Pons (tissue), 1 donor: ENCODE measurements at regions not wholly inside any gene's neighbourhood (a gene's known extent, or its start where the extent isn't known, plus 50 kb on each side); places are given as distances from the start of the nearest gene placed in this dataset.

Experiments used
- DNase-seq: peaks from one replicate; pipeline ENCODE4 v3.0.0-alpha.2; 2016; ENCODE audit warnings: low spot score

- no peak for DNase-seq
Observed at GRCh38 chr10:130560116-130560515, 423.9 kb downstream of the GLRX3 start.

GRCh38 chr10:130560573-130560972, 424.4 kb downstream of the GLRX3 start:
- DNase-seq = no peak

DNA sequence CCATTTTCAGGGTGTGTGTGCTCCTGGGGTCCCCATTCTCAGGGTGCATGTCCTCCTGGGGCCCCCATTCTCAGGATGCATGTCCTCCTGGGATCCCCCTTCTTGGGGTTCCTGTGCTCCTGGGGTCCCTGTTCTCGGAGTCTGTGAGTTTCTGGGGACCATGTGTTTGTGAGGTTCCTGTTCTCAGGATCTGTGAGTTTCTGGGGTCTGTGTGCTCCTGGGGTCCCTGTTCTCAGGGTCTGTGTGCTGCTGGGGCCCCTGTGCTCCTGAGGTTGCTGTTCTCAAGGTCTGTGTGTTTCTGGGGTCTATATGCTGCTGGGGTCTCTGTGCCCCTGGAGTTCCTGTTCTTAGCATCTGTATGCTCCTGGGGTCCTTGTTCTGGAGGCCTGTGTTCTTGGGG, 425.5 kb downstream of the GLRX3 start:
- DNase-seq = no peak

DNA sequence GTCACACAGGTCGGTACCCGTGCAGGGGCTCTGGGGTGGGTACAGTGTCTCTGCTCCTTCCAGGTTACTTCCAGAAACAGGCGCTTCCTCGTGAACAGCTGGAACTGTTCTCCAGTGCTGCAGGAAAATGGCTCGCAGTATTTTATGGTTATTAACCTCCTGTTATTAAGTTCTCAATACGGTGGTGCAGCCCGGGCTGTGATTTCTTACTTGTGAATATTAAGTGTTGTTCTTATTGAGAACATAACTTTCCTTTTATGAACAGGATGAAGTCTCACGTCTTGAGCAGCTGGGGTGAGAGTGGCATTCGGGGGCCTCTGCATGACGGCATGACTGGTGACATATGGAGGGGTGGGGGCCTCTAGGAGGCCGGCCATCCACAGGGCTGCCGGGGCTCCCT, 430.8 kb downstream of the GLRX3 start:
- no peak for DNase-seq

GRCh38 chr10:130567436-130567835, 431.2 kb downstream of the GLRX3 start:
- no peak for DNase-seq

GRCh38 chr10:130568246-130568645, 432.1 kb downstream of the GLRX3 start:
- no peak for DNase-seq

DNA sequence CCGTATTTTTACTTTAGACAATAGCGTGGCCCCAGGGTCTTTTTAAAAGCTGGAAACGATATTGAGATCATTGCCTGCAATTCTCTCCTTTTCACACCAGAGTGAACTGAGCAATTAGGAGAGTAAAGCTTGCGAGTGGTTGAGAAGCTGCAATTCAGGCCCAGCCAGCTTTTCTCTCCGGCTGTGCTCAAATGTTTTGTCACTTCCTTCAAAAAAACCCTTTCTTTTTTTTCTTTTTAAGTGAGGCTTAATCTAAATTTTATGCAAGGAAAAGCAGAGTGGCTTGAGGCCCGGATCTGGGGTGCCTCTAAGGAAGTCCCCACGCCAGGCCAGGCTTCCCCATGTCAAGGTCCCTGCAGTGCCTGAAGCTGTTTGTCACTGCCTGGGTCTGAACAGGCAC, 433.9 kb downstream of the GLRX3 start:
- DNase-seq = no peak

- DNase-seq = no peak
Observed at GRCh38 chr10:130571674-130572073, 435.5 kb downstream of the GLRX3 start.

DNA sequence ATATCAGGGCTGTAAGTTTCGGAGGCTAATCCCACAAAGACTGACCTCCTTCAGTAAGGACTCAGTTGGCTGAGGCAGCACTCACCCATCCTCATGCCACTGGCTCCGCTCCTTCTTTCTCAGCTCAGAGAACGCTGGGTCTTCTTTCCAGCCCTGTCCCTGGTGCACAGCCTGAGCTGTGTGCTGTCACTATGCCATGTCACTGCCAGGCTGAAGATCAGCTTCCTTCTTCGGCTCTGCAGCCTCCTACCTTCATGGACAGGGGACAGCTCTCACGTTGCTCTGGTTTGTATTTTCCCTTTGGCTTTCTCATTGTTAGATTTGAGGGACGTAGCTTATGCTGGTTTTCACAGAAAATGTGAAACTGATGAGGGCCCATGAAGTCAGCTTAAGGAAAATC, 437.3 kb downstream of the GLRX3 start:
- DNase-seq = no peak

DNA sequence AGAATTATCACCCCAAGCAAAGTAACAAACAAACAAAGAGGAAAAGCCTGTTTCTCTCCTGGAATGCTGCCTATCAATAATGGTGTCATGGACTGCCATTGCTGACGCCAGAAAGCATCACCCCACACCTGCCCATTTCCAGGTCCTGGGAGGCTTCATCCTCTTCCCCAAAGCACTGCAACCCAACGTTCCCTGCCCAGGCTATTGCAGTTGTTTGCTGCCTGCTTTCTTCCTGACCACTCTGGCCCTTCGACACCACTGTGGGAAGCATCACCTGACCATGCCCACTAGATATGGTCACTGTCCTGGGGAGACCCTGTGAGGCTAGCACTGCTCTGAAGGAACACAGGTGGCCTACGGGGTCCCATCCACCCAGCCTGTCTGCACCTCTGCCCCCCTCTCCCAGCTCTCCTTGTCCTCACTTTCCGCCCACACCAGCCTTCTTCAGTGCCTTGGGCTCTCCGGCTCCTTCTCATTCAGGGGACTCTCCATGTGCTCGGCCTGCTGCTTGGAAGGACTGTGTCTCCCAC, 439.6 kb downstream of the GLRX3 start:
- DNase-seq = no peak

DNA sequence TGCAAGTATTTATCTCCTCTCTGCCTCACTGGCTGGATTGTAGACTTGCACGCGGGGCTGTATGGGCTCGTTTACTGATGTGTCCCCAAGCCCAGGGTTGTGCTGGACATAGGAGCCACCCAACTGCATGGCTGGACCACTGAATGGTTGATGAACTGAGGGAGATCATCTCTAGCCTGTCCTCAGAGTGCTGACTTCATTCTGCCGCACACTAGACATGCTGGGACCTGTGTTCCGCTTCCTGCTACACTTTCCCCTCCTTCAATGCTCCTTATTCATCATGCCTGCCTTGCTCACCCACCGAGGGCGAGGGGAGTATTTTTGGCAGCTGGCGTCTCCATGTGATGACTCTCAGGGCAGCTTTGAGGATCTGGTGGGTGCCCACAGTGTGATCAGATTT, 440.2 kb downstream of the GLRX3 start:
- DNase-seq = no peak

DNA sequence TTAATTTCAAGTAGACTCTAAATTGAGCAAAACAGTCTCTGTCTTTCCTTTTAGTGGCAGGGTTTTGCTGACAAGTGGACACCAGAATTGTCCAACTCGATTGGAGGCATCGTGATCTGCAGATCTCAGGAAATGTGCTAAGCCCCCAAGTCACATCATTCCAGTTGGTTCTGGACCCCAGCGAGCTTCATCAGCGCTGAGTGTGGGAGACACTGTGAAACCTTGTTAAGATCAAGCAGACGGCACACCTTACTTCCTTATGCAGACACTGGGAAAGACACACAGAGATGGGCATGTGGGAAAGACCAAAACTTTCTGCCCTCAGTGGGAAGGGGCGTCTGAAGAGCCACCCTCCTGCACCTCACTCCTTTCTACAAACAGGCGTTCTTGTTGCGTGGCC, 440.8 kb downstream of the GLRX3 start:
- DNase-seq = no peak

GRCh38 chr10:130578532-130579289, 442.5 kb downstream of the GLRX3 start:
- DNase-seq = no peak

GRCh38 chr10:130579913-130580312, 443.7 kb downstream of the GLRX3 start:
- DNase-seq = no peak

DNA sequence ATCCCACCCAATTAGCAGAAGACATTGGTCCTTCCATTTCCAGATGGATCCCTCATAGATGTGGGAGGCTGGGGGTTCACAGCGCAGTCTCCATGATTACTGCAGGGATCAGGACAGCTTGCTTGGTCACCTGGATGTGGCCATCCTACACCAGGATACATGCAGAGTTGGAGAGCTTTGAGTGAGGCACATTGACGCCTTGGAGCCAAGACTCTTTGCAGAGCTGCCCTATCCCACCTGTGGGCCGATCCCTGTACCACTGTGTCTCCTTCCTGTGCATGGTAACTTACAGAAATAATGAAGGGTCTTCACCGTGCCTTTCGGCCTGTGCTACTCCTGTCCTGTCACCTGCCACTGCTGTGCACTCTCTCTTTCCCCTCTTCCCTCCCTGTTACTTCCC, 444.8 kb downstream of the GLRX3 start:
- DNase-seq = no peak

GRCh38 chr10:130587718-130588117, 451.5 kb downstream of the GLRX3 start:
- no peak for DNase-seq

DNA sequence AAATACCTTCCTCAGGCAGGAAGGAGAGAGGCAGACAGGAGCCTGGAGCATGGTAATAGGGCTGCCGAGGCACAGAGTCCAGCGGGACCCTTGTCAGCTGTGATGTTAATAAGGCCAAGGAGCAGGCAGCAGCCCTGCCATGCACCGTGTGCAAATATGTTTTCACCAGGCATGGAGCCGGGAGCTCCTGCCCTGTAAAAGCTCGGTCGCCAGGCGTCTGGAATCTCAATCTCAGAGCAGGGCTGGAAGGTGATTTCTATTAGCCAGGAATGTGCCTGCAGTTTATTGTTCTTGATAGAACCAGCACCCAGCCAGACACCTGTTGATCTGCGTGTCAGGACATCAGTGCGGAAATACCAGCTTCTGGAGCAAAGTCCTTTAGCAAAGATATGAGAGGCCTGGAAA, 469.8 kb downstream of the GLRX3 start:
- DNase-seq = no peak

DNA sequence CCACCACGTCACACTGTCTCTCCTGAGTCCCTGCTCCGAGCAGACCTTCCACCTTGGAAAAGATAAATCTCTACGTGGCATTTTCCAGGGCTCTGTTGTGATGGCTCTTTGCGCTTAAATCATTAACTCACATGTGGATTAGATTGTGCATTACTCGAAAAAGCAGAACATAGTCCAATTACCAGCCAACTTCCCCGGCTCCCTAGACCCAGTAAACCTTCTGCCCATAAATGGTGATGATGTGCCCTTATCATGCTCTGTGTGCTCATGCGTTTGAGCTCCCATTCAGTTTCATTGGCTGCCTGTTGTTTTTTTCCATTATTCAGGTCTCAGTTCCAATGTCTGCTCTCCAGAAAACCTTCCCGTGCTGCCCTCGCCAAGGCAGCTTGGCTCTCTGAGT, 471.2 kb downstream of the GLRX3 start:
- DNase-seq = no peak

- DNase-seq = no peak
Observed at GRCh38 chr10:130611239-130611638, 475.0 kb downstream of the GLRX3 start.

GRCh38 chr10:130615457-130615856, 479.3 kb downstream of the GLRX3 start:
- no peak for DNase-seq

DNA sequence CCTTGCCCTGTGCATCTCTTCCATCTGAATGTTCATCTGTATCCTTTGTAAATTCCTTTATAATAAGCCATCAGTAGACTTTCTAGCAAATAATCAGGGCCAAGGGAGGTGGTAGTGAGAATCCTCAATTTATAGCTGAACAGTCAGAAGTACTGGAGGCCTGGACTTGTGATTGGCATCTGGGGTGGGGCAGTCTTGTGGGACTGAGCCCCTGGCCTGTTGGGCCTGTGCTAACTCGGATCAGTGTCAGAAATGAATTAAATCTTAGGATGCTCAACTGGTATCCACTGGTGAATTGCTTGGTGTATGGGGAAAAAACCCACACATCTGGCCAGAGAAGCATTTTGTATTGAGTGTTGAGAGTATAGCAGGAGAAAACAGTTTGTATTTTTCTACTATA, 481.8 kb downstream of the GLRX3 start:
- DNase-seq = no peak

- DNase-seq = no peak
Observed at GRCh38 chr10:130618647-130619046, 482.5 kb downstream of the GLRX3 start.

- DNase-seq = no peak
Observed at GRCh38 chr10:130621231-130621775, 485.1 kb downstream of the GLRX3 start.
